RPMI8226 (cell line): ENCODE measurements at regions not wholly inside any gene's neighbourhood (a gene's known extent, or its start where the extent isn't known, plus 50 kb on each side); places are given as distances from the start of the nearest gene placed in this dataset.

Source experiments
- DNase-seq: peaks from one replicate; pipeline ENCODE4 v3.0.0-alpha.2; 2015

GRCh38 chr3:74564560-74564959 is 49.9 kb downstream of the CNTN3 start:
- no peak for DNase-seq

- no peak for DNase-seq
Measured at GRCh38 chr3:74562558-74563269, 51.7 kb downstream of the CNTN3 start.

- no peak for DNase-seq
Measured at GRCh38 chr3:74561881-74562280, 52.6 kb downstream of the CNTN3 start.

- DNase-seq, result no peak
Measured at GRCh38 chr3:74559261-74559660, 55.2 kb downstream of the CNTN3 start.

GRCh38 chr3:74550686-74551085 is 63.8 kb downstream of the CNTN3 start:
- DNase-seq, result no peak

GRCh38 chr3:74546426-74546825 is 68.0 kb downstream of the CNTN3 start:
- no peak for DNase-seq

GRCh38 chr3:74542441-74542840 is 72.0 kb downstream of the CNTN3 start:
- no peak for DNase-seq

GRCh38 chr3:74539876-74540275 is 74.6 kb downstream of the CNTN3 start:
- DNase-seq, result peak; percentile 43

GRCh38 chr3:74538669-74539068 is 75.8 kb downstream of the CNTN3 start:
- DNase-seq, result no peak

- DNase-seq, result no peak
Measured at GRCh38 chr3:74537857-74538256, 76.6 kb downstream of the CNTN3 start.

GRCh38 chr3:74537164-74537563 is 77.3 kb downstream of the CNTN3 start:
- DNase-seq, result no peak

- DNase-seq, result no peak
Measured at GRCh38 chr3:74535281-74535680, 79.2 kb downstream of the CNTN3 start.

- no peak for DNase-seq
Measured at GRCh38 chr3:74534611-74535010, 79.8 kb downstream of the CNTN3 start.

- no peak for DNase-seq
Measured at GRCh38 chr3:74532446-74532845, 82.0 kb downstream of the CNTN3 start.

- no peak for DNase-seq
Measured at GRCh38 chr3:74531491-74531890, 83.0 kb downstream of the CNTN3 start.

GRCh38 chr3:74529145-74529544 is 85.3 kb downstream of the CNTN3 start:
- no peak for DNase-seq

- DNase-seq, result no peak
Measured at GRCh38 chr3:74527566-74527965, 86.9 kb downstream of the CNTN3 start.

GRCh38 chr3:74523811-74524210 is 90.6 kb downstream of the CNTN3 start:
- no peak for DNase-seq

- no peak for DNase-seq
Measured at GRCh38 chr3:74520895-74521294, 93.6 kb downstream of the CNTN3 start.

- no peak for DNase-seq
Measured at GRCh38 chr3:74518610-74519009, 95.8 kb downstream of the CNTN3 start.

- no peak for DNase-seq
Measured at GRCh38 chr3:74516019-74516418, 98.4 kb downstream of the CNTN3 start.

GRCh38 chr3:74515451-74515850 is 99.0 kb downstream of the CNTN3 start:
- no peak for DNase-seq

GRCh38 chr3:74511078-74511477 is 103.4 kb downstream of the CNTN3 start:
- DNase-seq, result no peak

GRCh38 chr3:74510261-74510818 is 104.1 kb downstream of the CNTN3 start:
- no peak for DNase-seq

- no peak for DNase-seq
Measured at GRCh38 chr3:74507691-74508090, 106.8 kb downstream of the CNTN3 start.
